ENCODE measurements at regions not wholly inside any gene's neighbourhood (a gene's known extent, or its start where the extent isn't known, plus 50 kb on each side); places are given as distances from the start of the nearest gene placed in this dataset.

GRCh38 chr5:166370928-166371690 is 1920.3 kb upstream of the WWC1 start:
- TF ChIP-seq MAX (IDR thresholded peaks at IDR 0.05; ENCODE audit: insufficient read depth, insufficient read length) (no peak), CTCF (IDR thresholded peaks at IDR 0.05; ENCODE audit: extremely low read depth in 1 of 2, insufficient read depth in 1 of 2, low read depth in 1 of 2, low read length in 2 of 2) (no peak), POLR2AphosphoS5 (IDR thresholded peaks at IDR 0.05; ENCODE audit: insufficient read depth, low read depth, low read length) (no peak), POLR2A (IDR thresholded peaks at IDR 0.05; ENCODE audit: low read depth, low read length) (no peak), EZH2 (IDR thresholded peaks at IDR 0.05; ENCODE audit: borderline replicate concordance, low read depth, low read length, severe bottlenecking) (no peak), GATA2 (IDR thresholded peaks at IDR 0.05; ENCODE audit: insufficient read depth, insufficient read length, low read depth, low read length) (no peak), MYC (IDR thresholded peaks at IDR 0.05; ENCODE audit: low read depth, low read length) (no peak)

All from endothelial cell of umbilical vein (primary cell).